Calu3 (cell line): ENCODE measurements at regions not wholly inside any gene's neighbourhood (a gene's known extent, or its start where the extent isn't known, plus 50 kb on each side); places are given as distances from the start of the nearest gene placed in this dataset.

Source experiments
- BruUV-seq: library from RNA; stranded (reverse); fragments of 400-500 nt; replicated peaks from 2 replicates; lab custom pipeline; 2021; lab: Mats Ljungman, UMichigan
- CTCF ChIA-PET: fragments of 300-600 bp; sonication (Branson Sonifier 250); formaldehyde crosslinking; loops from one replicate; lab custom pipeline; 2022; ENCODE audit warnings: antibody characterized with exemption; lab: Charles Lee
- DNase-seq: peaks from one replicate; pipeline ENCODE4 v3.0.0; 2022
- H3K27ac Mint-ChIP-seq: one replicate; pipeline ENCODE4 v1.8.0; 2022; ENCODE audit warnings: mixed read lengths; ENCODE audit not compliant: unreplicated experiment
- H3K27me3 Mint-ChIP-seq: one replicate; pipeline ENCODE4 v1.8.0; 2022; ENCODE audit warnings: mixed read lengths; ENCODE audit not compliant: unreplicated experiment
- H3K36me3 Mint-ChIP-seq: one replicate; pipeline ENCODE4 v1.8.0; 2022; ENCODE audit warnings: mild to moderate bottlenecking, moderate library complexity, mixed read lengths; ENCODE audit not compliant: insufficient read depth, unreplicated experiment
- H3K4me1 Mint-ChIP-seq: one replicate; pipeline ENCODE4 v1.8.0; 2022; ENCODE audit warnings: mild to moderate bottlenecking, low read depth, mixed read lengths; ENCODE audit not compliant: unreplicated experiment
- H3K4me3 Mint-ChIP-seq: one replicate; pipeline ENCODE4 v1.8.0; 2022; ENCODE audit warnings: mild to moderate bottlenecking, low read depth, moderate library complexity, mixed read lengths; ENCODE audit not compliant: unreplicated experiment
- H3K9me3 Mint-ChIP-seq: one replicate; pipeline ENCODE4 v1.8.0; 2022; ENCODE audit warnings: low read depth, mixed read lengths; ENCODE audit not compliant: unreplicated experiment
- intact Hi-C: fragments of 100-400 bp; cut with micrococcal nuclease; formaldehyde crosslinking; loops from one replicate; pipeline ENCODE4 v1.10.0; 2022; ENCODE audit not compliant: unreplicated experiment
- TF ChIP-seq, protein P1 (sequence below): fragments of 200-600 bp; IDR thresholded peaks from one replicate; pipeline ENCODE4 v1.8.0; 2022; ENCODE audit warnings: antibody characterized with exemption; ENCODE audit not compliant: unreplicated experiment

DNA sequence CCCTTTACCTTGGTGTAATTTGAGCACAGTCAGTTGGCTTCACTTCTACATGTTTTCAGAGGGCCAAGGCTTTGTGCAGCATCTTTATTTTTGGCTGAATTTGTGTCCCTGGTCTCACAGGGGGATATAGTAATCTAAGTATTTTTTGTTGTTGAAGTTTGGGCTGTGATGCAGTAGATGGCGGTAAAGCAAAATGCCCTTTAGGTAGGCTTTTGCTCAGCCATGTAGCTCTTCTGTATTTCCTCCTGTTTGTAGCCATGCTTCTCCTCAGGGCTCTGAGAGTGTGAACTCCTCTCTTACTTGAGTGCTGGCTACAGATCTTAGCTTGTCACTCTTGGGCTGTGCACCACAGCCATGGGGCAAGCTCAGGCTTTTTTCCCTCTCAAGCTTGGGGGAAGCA lies 328.6 kb downstream of the SLITRK5 start:
- no peak for DNase-seq
- Mint-ChIP-seq H3K36me3 (no peaks in the 10 kb centered on the region), H3K4me3 (no peak overlapping the region), H3K27ac (no peak overlapping the region), H3K27me3 (no peaks in the 10 kb centered on the region), H3K9me3 (peaks cover 2% of the 10 kb centered on the region), H3K4me1 (no peaks in the 10 kb centered on the region)
- TF ChIP-seq, protein P1, sequence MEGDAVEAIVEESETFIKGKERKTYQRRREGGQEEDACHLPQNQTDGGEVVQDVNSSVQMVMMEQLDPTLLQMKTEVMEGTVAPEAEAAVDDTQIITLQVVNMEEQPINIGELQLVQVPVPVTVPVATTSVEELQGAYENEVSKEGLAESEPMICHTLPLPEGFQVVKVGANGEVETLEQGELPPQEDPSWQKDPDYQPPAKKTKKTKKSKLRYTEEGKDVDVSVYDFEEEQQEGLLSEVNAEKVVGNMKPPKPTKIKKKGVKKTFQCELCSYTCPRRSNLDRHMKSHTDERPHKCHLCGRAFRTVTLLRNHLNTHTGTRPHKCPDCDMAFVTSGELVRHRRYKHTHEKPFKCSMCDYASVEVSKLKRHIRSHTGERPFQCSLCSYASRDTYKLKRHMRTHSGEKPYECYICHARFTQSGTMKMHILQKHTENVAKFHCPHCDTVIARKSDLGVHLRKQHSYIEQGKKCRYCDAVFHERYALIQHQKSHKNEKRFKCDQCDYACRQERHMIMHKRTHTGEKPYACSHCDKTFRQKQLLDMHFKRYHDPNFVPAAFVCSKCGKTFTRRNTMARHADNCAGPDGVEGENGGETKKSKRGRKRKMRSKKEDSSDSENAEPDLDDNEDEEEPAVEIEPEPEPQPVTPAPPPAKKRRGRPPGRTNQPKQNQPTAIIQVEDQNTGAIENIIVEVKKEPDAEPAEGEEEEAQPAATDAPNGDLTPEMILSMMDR = no peak
- no TSS peak for BruUV-seq
- CTCF ChIA-PET = no interaction called here
- intact Hi-C loops = no loop called here

DNA sequence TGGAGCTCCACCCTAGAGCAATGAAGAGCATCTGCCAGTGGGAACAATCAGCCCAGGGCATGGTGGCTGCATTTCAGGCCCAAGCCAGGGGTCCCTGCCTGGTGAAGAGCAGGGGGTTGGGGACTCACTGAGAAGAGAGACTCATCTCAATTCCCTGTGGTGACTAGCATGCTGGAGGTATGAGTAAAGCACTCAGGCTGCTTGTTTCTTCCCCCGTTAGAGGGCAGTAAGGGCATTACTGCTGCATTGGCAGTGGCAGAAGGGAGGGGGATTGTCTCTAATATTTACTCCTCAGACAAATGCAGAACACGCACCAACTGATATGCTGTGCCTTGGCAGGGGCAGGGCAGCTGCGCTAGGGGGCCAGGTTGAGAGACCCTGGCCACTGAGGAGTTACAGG lies 329.1 kb downstream of the SLITRK5 start:
- intact Hi-C loops = no loop called here
- Mint-ChIP-seq H3K36me3 (no peaks in the 10 kb centered on the region), H3K27ac (no peak overlapping the region), H3K4me3 (no peak overlapping the region), H3K9me3 (peaks cover 2% of the 10 kb centered on the region), H3K27me3 (no peaks in the 10 kb centered on the region), H3K4me1 (no peaks in the 10 kb centered on the region)
- no peak for DNase-seq
- TF ChIP-seq, protein P1 = no peak
- CTCF ChIA-PET = no interaction called here
- no TSS peak for BruUV-seq

DNA sequence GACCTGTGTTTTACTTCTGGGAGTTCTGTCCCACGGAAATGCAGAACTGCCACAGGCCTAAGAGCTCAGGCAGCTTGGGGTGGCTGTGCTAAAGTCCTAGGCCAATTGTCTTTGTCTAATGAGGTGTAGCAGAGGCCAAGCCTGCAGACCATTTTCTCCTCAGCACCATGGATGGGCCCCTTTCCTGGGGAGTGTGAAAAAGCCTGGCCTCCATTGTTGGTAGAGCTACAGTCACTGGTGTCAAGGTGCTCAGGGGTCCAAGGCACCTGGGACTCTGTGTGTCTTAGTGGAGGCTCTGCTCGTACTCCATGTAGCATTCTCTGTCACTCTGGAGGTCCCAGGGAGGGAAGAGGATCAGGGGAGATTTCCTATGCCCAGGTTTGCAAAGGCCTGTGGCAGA lies 329.6 kb downstream of the SLITRK5 start:
- Mint-ChIP-seq H3K9me3 (peaks cover 2% of the 10 kb centered on the region), H3K4me3 (no peak overlapping the region), H3K36me3 (no peaks in the 10 kb centered on the region), H3K27me3 (no peaks in the 10 kb centered on the region), H3K4me1 (no peaks in the 10 kb centered on the region), H3K27ac (no peak overlapping the region)
- CTCF ChIA-PET = no interaction called here
- no TSS peak for BruUV-seq
- intact Hi-C loops = no loop called here
- TF ChIP-seq, protein P1 = no peak
- no peak for DNase-seq

DNA sequence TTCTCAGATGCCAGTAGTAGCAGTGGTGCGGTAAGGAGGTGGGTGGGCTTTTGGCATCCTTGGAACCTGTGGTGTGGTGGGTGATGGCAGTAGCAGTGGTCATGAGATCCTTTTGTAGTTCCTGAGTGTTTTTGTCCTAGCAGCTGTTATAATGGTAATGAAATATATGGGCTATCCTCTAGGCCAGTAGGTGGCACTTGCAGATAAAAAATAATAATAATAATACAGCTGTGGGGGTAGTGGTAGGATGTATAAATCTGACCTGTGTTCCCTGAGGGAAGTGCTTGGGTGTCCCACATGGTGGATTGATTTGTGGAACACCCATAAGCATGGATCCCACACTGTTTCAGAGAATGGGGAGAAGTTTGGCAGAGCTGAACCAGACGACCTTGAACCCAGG lies 334.0 kb downstream of the SLITRK5 start:
- CTCF ChIA-PET = no interaction called here
- H3K27me3 Mint-ChIP-seq = no peaks in the 10 kb centered on the region
- DNase-seq = no peak
- intact Hi-C loops = no loop called here
- no peak overlapping the region for H3K27ac Mint-ChIP-seq
- no peak overlapping the region for H3K4me3 Mint-ChIP-seq
- H3K4me1 Mint-ChIP-seq = no peaks in the 10 kb centered on the region
- no peaks in the 10 kb centered on the region for H3K36me3 Mint-ChIP-seq
- no TSS peak for BruUV-seq
- TF ChIP-seq, protein P1 = no peak
- H3K9me3 Mint-ChIP-seq = peaks cover 2% of the 10 kb centered on the region
